Upper lobe of right lung (tissue), 1 donor: ENCODE measurements at regions not wholly inside any gene's neighbourhood (a gene's known extent, or its start where the extent isn't known, plus 50 kb on each side); places are given as distances from the start of the nearest gene placed in this dataset.

Source experiments
- ATAC-seq: fragments of 200-7000 bp; cut with Tn5 transposase; one replicate; pipeline ENCODE4 v1.9.1; 2020; ENCODE audit warnings: mild to moderate bottlenecking, moderate library complexity
- DNase-seq: peaks from one replicate; pipeline ENCODE4 v3.0.0-alpha.2; 2020
- H3K27ac ChIP-seq: fragments of 200-600 bp; one replicate; pipeline ENCODE4 v1.8.0; 2022
- H3K27me3 ChIP-seq: fragments of 200-600 bp; one replicate; pipeline ENCODE4 v1.8.0; 2022; ENCODE audit warnings: mild to moderate bottlenecking
- H3K36me3 ChIP-seq: fragments of 200-600 bp; one replicate; pipeline ENCODE4 v1.8.0; 2022
- H3K4me1 ChIP-seq: fragments of 200-600 bp; one replicate; pipeline ENCODE4 v1.8.0; 2022
- H3K4me3 ChIP-seq: fragments of 200-600 bp; one replicate; pipeline ENCODE4 v1.8.0; 2022; ENCODE audit warnings: mild to moderate bottlenecking
- H3K9me3 ChIP-seq: fragments of 200-600 bp; one replicate; pipeline ENCODE4 v1.8.0; 2022
- CTCF ChIP-seq: fragments of 200-600 bp; IDR thresholded peaks from one replicate; pipeline ENCODE4 v1.8.0; 2022; ENCODE audit warnings: antibody characterized with exemption
- intact Hi-C: fragments of 100-400 bp; cut with DNase I; formaldehyde crosslinking; loops from one replicate; pipeline ENCODE4 v1.11.0; 2022
- donor health status: DM: no; HTN: yes; CAD: no; lungs with severe emphysema.

GRCh38 chr12:47400266-47400665 is 305.6 kb downstream of the RPAP3 start:
- no peak for TF ChIP-seq CTCF
- no peak for DNase-seq
- Histone ChIP-seq H3K9me3 (no peaks in the 10 kb centered on the region), H3K27ac (no peak overlapping the region), H3K4me1 (no peaks in the 10 kb centered on the region), H3K36me3 (no peaks in the 10 kb centered on the region), H3K4me3 (no peak overlapping the region), H3K27me3 (no peaks in the 10 kb centered on the region)
- no peak for ATAC-seq
- intact Hi-C loops: no loop called here

- ATAC-seq (peak; percentile 90), DNase-seq (no peak)
- Histone ChIP-seq H3K36me3 (no peaks in the 10 kb centered on the region), H3K4me1 (peaks cover 9% of the 10 kb centered on the region), H3K9me3 (no peaks in the 10 kb centered on the region), H3K27ac (no peak overlapping the region), H3K4me3 (no peak overlapping the region), H3K27me3 (no peaks in the 10 kb centered on the region)
- peak; percentile 58 for TF ChIP-seq CTCF
- intact Hi-C loops: no loop called here
These were observed 308.1 kb downstream of the RPAP3 start for GRCh38 chr12:47397664-47398281.

DNA sequence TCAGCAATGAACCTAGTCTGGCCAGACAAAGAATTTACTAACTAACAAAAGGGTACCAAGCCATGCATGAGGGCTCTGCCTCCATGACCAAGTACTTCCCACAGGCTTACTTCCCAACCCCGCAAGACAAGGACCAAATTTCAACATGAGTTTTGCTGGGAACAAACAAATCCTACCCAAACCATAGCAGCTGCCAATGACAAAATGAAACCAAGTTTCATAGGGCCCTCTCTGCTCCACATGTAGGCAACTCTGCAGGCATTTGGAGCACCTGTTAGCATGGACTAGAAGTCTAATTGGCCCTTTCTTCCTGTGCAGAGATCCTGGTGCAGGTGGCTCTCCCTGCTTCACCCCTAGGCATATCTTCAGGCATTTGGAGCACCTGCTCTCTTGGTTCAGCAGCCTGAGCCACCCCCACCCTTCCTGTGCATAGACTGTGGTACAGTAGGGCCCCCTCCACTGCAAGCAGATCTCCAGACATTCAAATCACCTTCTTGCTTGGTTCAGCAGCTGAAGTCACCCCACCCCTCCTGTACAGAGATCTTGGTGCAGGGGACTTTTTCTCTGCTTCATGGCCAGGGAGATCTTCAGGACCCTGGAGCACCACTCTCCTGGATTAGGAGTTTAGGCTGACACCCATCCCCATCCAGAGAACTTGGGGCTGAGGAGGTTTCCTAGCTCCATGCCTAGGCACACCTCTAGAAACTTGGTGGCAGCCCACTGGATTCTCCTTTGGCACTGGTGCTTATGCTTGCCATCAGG is 308.7 kb downstream of the RPAP3 start:
- Histone ChIP-seq H3K9me3 (no peaks in the 10 kb centered on the region), H3K27ac (no peak overlapping the region), H3K27me3 (no peaks in the 10 kb centered on the region), H3K4me1 (peaks cover 13% of the 10 kb centered on the region), H3K36me3 (no peaks in the 10 kb centered on the region), H3K4me3 (no peak overlapping the region)
- no peak for TF ChIP-seq CTCF
- DNase-seq: no peak
- no peak for ATAC-seq
- intact Hi-C loops: no loop called here

- intact Hi-C loops: no loop called here
- no peaks in the 10 kb centered on the region for H3K9me3 ChIP-seq
- H3K36me3 ChIP-seq: no peaks in the 10 kb centered on the region
- TF ChIP-seq CTCF: no peak
- ATAC-seq (no peak), DNase-seq (no peak)
- H3K4me3 ChIP-seq: no peak overlapping the region
- no peaks in the 10 kb centered on the region for H3K27me3 ChIP-seq
- no peak overlapping the region for H3K27ac ChIP-seq
- H3K4me1 ChIP-seq: peaks cover 13% of the 10 kb centered on the region
These were observed 311.8 kb downstream of the RPAP3 start for GRCh38 chr12:47394070-47394469.

GRCh38 chr12:47393403-47393790 is 312.4 kb downstream of the RPAP3 start:
- Histone ChIP-seq H3K4me1 (peaks cover 13% of the 10 kb centered on the region), H3K27me3 (no peaks in the 10 kb centered on the region), H3K4me3 (no peak overlapping the region), H3K36me3 (no peaks in the 10 kb centered on the region), H3K9me3 (no peaks in the 10 kb centered on the region), H3K27ac (no peak overlapping the region)
- intact Hi-C loops: no loop called here
- ATAC-seq: no peak
- no peak for TF ChIP-seq CTCF
- DNase-seq: no peak
